SK-N-SH treated with all-trans-retinoic acid at 6 μM for 48 hours (cell line): ENCODE measurements at regions not wholly inside any gene's neighbourhood (a gene's known extent, or its start where the extent isn't known, plus 50 kb on each side); places are given as distances from the start of the nearest gene placed in this dataset.

ENCODE experiments used
- BACH2 ChIP-seq: fragments of 250-450 bp; sonication (Bioruptor Pico); IDR thresholded peaks from 2 replicates; pipeline ENCODE4 v1.9.0; 2021; ENCODE audit warnings: mild to moderate bottlenecking, borderline replicate concordance
- CSRNP3 ChIP-seq: fragments of 250-450 bp; sonication (Bioruptor Pico); IDR thresholded peaks from 2 replicates; pipeline ENCODE4 v1.5.1; 2021; ENCODE audit warnings: mild to moderate bottlenecking, moderate library complexity
- TCF4 ChIP-seq: fragments of 250-450 bp; sonication (Bioruptor Pico); IDR thresholded peaks from 2 replicates; pipeline ENCODE4 v1.8.0; 2021; ENCODE audit warnings: mild to moderate bottlenecking, moderate library complexity, borderline replicate concordance
- TOX ChIP-seq: fragments of 250-450 bp; sonication (Bioruptor Pico); IDR thresholded peaks from 2 replicates; pipeline ENCODE4 v1.8.0; 2021; ENCODE audit warnings: mild to moderate bottlenecking, moderate library complexity, borderline replicate concordance
- TSHZ2 ChIP-seq: fragments of 250-450 bp; sonication (Bioruptor Pico); IDR thresholded peaks from 2 replicates; pipeline ENCODE4 v1.5.0; 2020; ENCODE audit warnings: mild to moderate bottlenecking, moderate library complexity
- ZFP3 ChIP-seq: fragments of 250-450 bp; sonication (Bioruptor Pico); IDR thresholded peaks from 2 replicates; pipeline ENCODE4 v1.5.0; 2020; ENCODE audit warnings: mild to moderate bottlenecking, moderate library complexity

- TF ChIP-seq CSRNP3 (CRISPR knock-in tag) (no peak), ZFP3 (no peak), TCF4 (CRISPR knock-in tag) (no peak), TSHZ2 (no peak), TOX (no peak), BACH2 (no peak)
Measured at GRCh38 chr13:76607866-76608265, 278.3 kb downstream of the KCTD12 start.
